CD14-positive monocyte (primary cell): ENCODE measurements at regions not wholly inside any gene's neighbourhood (a gene's known extent, or its start where the extent isn't known, plus 50 kb on each side); places are given as distances from the start of the nearest gene placed in this dataset.

Experiments used
- DNase-seq, 3 donors: peaks; one replicate each; pipeline ENCODE4 v3.0.0-alpha.2; 2011 to 2022
- H2AFZ ChIP-seq: 2 replicates; pipeline ENCODE4 v1.6.0; 2012; ENCODE audit warnings: mild to moderate bottlenecking, low read depth, low read length, inconsistent platforms; ENCODE audit not compliant: insufficient read depth, poor library complexity, severe bottlenecking
- H3K27ac ChIP-seq, 2 donors: 1 replicate in 1 of 2; 2 replicates in 1 of 2; pipeline ENCODE4 v1.5.1; 2012 to 2013; ENCODE audit warnings: low read length in 2 of 2, control low read depth in 1 of 2, inconsistent platforms in 1 of 2, low read depth in 1 of 2, mild to moderate bottlenecking in 1 of 2
- H3K27me3 ChIP-seq, 2 donors: one replicate each; pipeline versions ENCODE4 v1.6.0 to v1.6.1; 2011 to 2013; ENCODE audit warnings: low read length in 2 of 2; ENCODE audit not compliant: control insufficient read depth in 2 of 2, insufficient read depth in 2 of 2
- H3K36me3 ChIP-seq, 2 donors: replicated peaks in 1 of 2; 1 replicate in 1 of 2; 2 replicates in 1 of 2; pipeline versions ENCODE4 v1.5.1 to v1.6.1; 2012 to 2013; ENCODE audit warnings: low read length in 2 of 2, control low read depth in 1 of 2, inconsistent platforms in 1 of 2, mild to moderate bottlenecking in 1 of 2; ENCODE audit not compliant: insufficient read depth in 2 of 2, control insufficient read depth in 1 of 2
- H3K4me1 ChIP-seq, 2 donors: 1 replicate in 1 of 2; 2 replicates in 1 of 2; pipeline versions ENCODE4 v1.5.1 to v1.6.1; 2012 to 2013; ENCODE audit warnings: low read length in 2 of 2, control low read depth in 1 of 2, inconsistent platforms in 1 of 2, mild to moderate bottlenecking in 1 of 2, moderate library complexity in 1 of 2; ENCODE audit not compliant: insufficient read depth in 2 of 2, control insufficient read depth in 1 of 2
- H3K4me2 ChIP-seq: replicated peaks from 2 replicates; pipeline ENCODE3; 2012; ENCODE audit warnings: low read length, moderate library complexity, mild to moderate bottlenecking; ENCODE audit not compliant: poor library complexity, severe bottlenecking; ENCODE audit errors: extremely low read depth
- H3K4me3 ChIP-seq, 3 experiments: fragments of 200-600 bp in 1 of 3; sonication (generic) in 1 of 3; replicated peaks in 1 of 3; 1 replicate in 2 of 3; 2 replicates in 1 of 3; pipeline ENCODE4 v1.5.1; 2011 to 2013; ENCODE audit warnings: low read length in 3 of 3, mild to moderate bottlenecking in 3 of 3, control low read depth in 2 of 3, low read depth in 2 of 3, inconsistent platforms in 1 of 3, moderate library complexity in 1 of 3
- H3K79me2 ChIP-seq: 2 replicates; pipeline ENCODE4 v1.6.0; 2012; ENCODE audit warnings: mild to moderate bottlenecking, control low read depth, inconsistent platforms, low read length, moderate library complexity; ENCODE audit not compliant: insufficient read depth
- H3K9ac ChIP-seq: 2 replicates; pipeline ENCODE4 v1.6.0; 2017; ENCODE audit warnings: low read length, mild to moderate bottlenecking; ENCODE audit not compliant: insufficient read depth, poor library complexity, severe bottlenecking
- H3K9me3 ChIP-seq, 2 donors: replicated peaks in 1 of 2; 1 replicate in 1 of 2; 2 replicates in 1 of 2; pipeline versions ENCODE4 v1.5.1 to v1.6.1; 2012 to 2013; ENCODE audit warnings: low read length in 2 of 2, control low read depth in 1 of 2; ENCODE audit not compliant: control insufficient read depth in 1 of 2, insufficient read depth in 1 of 2
- H4K20me1 ChIP-seq: 2 replicates; pipeline ENCODE4 v1.6.0; 2012; ENCODE audit warnings: mild to moderate bottlenecking, low read length, control low read depth, moderate library complexity; ENCODE audit not compliant: insufficient read depth
- H3K27ac Mint-ChIP-seq, 7 donors: one replicate each; pipeline ENCODE4 v1.8.0; 2020; ENCODE audit warnings: mild to moderate bottlenecking in 7 of 7, mixed read lengths in 7 of 7, moderate library complexity in 6 of 7, inconsistent platforms in 2 of 7
- H3K27me3 Mint-ChIP-seq, 3 donors: one replicate each; pipeline ENCODE4 v1.8.0; 2021 to 2022; ENCODE audit warnings: low read depth in 3 of 3, mild to moderate bottlenecking in 3 of 3, mixed read lengths in 3 of 3, moderate library complexity in 3 of 3, inconsistent platforms in 1 of 3
- H3K36me3 Mint-ChIP-seq, 2 donors: one replicate each; pipeline ENCODE4 v1.8.0; 2020; ENCODE audit warnings: mixed read lengths in 2 of 2, inconsistent platforms in 1 of 2, mild to moderate bottlenecking in 1 of 2
- H3K4me1 Mint-ChIP-seq: one replicate; pipeline ENCODE4 v1.8.0; 2020; ENCODE audit warnings: mild to moderate bottlenecking, mixed read lengths
- H3K4me3 Mint-ChIP-seq, 2 donors: one replicate each; pipeline ENCODE4 v1.8.0; 2020; ENCODE audit warnings: mild to moderate bottlenecking in 2 of 2, mixed read lengths in 2 of 2, moderate library complexity in 1 of 2
- H3K9me3 Mint-ChIP-seq, 7 donors: one replicate each; pipeline ENCODE4 v1.8.0; 2020 to 2022; ENCODE audit warnings: mixed read lengths in 7 of 7, mild to moderate bottlenecking in 6 of 7, moderate library complexity in 6 of 7, inconsistent platforms in 2 of 7
- CTCF ChIP-seq: fragments of 200-600 bp; IDR thresholded peaks from one replicate; pipeline ENCODE4 v1.8.0; 2022; ENCODE audit warnings: antibody characterized with exemption, mild to moderate bottlenecking
- WGBS: methylation state at CpG from one replicate; pipeline ENCODE4 v1.1.5; 2013; ENCODE audit warnings: missing lambda C conversion rate; ENCODE audit not compliant: insufficient coverage; 5-methylcytosine and 5-hydroxymethylcytosine counted together
- intact Hi-C, 2 donors: fragments of 100-400 bp; cut with micrococcal nuclease; formaldehyde crosslinking; loops; one replicate each; pipeline versions ENCODE4 v1.15.0 to v1.15.1; 2023

- H3K27ac ChIP-seq: no peak overlapping the region
- H3K9me3 ChIP-seq: peaks cover 0 to 20% of the 10 kb centered on the region in 2 donors
- peaks cover 0 to 3% (median 0%) of the 10 kb centered on the region in 3 donors for H3K27me3 Mint-ChIP-seq
- WGBS: 77% methylated on average over 2 of the region's 9 CpGs
- intact Hi-C loops: no loop called here
- H3K4me1 Mint-ChIP-seq: no peaks in the 10 kb centered on the region
- H3K36me3 ChIP-seq: no peaks in the 10 kb centered on the region
- H3K4me3 Mint-ChIP-seq: no peak overlapping the region
- H4K20me1 ChIP-seq: no peaks in the 10 kb centered on the region
- no peak for TF ChIP-seq CTCF
- no peak overlapping the region for H3K4me2 ChIP-seq
- no peaks in the 10 kb centered on the region for H3K27me3 ChIP-seq
- no peak overlapping the region for H3K9ac ChIP-seq
- H3K4me3 ChIP-seq: no peak overlapping the region
- H3K4me1 ChIP-seq: no peaks in the 10 kb centered on the region
- H3K79me2 ChIP-seq: no peaks in the 10 kb centered on the region
- H3K36me3 Mint-ChIP-seq: no peaks in the 10 kb centered on the region
- H3K9me3 Mint-ChIP-seq: peaks cover 1 to 21% (median 7%) of the 10 kb centered on the region in 7 donors
- DNase-seq: no peak
- H3K27ac Mint-ChIP-seq: no peak overlapping the region
- no peak overlapping the region for H2AFZ ChIP-seq
These were observed 59.8 kb upstream of the SOX1 start for GRCh38 chr13:112007191-112007590.

GRCh38 chr13:112010714-112011113 is 56.2 kb upstream of the SOX1 start:
- Histone ChIP-seq H2AFZ (no peak overlapping the region), H3K36me3 (no peaks in the 10 kb centered on the region), H4K20me1 (no peaks in the 10 kb centered on the region), H3K27me3 (no peaks in the 10 kb centered on the region), H3K79me2 (no peaks in the 10 kb centered on the region), H3K27ac (no peak overlapping the region), H3K4me1 (no peaks in the 10 kb centered on the region), H3K4me2 (no peak overlapping the region), H3K4me3 (no peak overlapping the region), H3K9ac (no peak overlapping the region), H3K9me3 (peaks cover 8 to 14% of the 10 kb centered on the region in 2 donors)
- Mint-ChIP-seq H3K4me1 (no peaks in the 10 kb centered on the region), H3K27ac (no peak overlapping the region), H3K4me3 (no peak overlapping the region), H3K36me3 (no peaks in the 10 kb centered on the region), H3K27me3 (peaks cover 1 to 3% (median 2%) of the 10 kb centered on the region in 3 donors), H3K9me3 (peaks cover 6 to 30% (median 17%) of the 10 kb centered on the region in 7 donors)
- intact Hi-C loops: no loop called here
- no peak for TF ChIP-seq CTCF
- 92% methylated on average over 9 of the region's 9 CpGs for WGBS
- DNase-seq: no peak
